T-helper 2 cell treated with Interferon-gamma antibody and Interleukin-4, amounts not matched to agents 5 μg/mL and 100 μg/mL, for 36 hours (primary cell): ENCODE measurements at regions not wholly inside any gene's neighbourhood (a gene's known extent, or its start where the extent isn't known, plus 50 kb on each side); places are given as distances from the start of the nearest gene placed in this dataset.

Source experiments
- DNase-seq: peaks from one replicate; pipeline ENCODE4 v3.0.0; 2021; ENCODE audit warnings: low spot score
- H3K27ac Mint-ChIP-seq: one replicate; pipeline ENCODE4 v1.8.0; 2021; ENCODE audit warnings: mild to moderate bottlenecking, mixed read lengths
- H3K27me3 Mint-ChIP-seq: one replicate; pipeline ENCODE4 v1.8.0; 2021; ENCODE audit warnings: low read depth, mixed read lengths
- H3K36me3 Mint-ChIP-seq: one replicate; pipeline ENCODE4 v1.8.0; 2021; ENCODE audit warnings: low read depth, mixed read lengths
- H3K4me1 Mint-ChIP-seq: one replicate; pipeline ENCODE4 v1.8.0; 2021; ENCODE audit warnings: low read depth, mixed read lengths
- H3K4me3 Mint-ChIP-seq: one replicate; pipeline ENCODE4 v1.8.0; 2022; ENCODE audit warnings: mild to moderate bottlenecking, moderate library complexity, mixed read lengths
- H3K9me3 Mint-ChIP-seq: one replicate; pipeline ENCODE4 v1.8.0; 2021; ENCODE audit warnings: mixed read lengths

GRCh38 chr22:27295605-27296004 is 506.0 kb downstream of the MN1 start:
- DNase-seq = no peak
- peaks cover 8% of the 10 kb centered on the region for H3K27me3 Mint-ChIP-seq
- no peaks in the 10 kb centered on the region for H3K9me3 Mint-ChIP-seq
- no peaks in the 10 kb centered on the region for H3K36me3 Mint-ChIP-seq
- no peak overlapping the region for H3K27ac Mint-ChIP-seq
- H3K4me1 Mint-ChIP-seq = no peaks in the 10 kb centered on the region
- no peak overlapping the region for H3K4me3 Mint-ChIP-seq

GRCh38 chr22:27296091-27296675 is 505.4 kb downstream of the MN1 start:
- H3K4me1 Mint-ChIP-seq = no peaks in the 10 kb centered on the region
- peaks cover 8% of the 10 kb centered on the region for H3K27me3 Mint-ChIP-seq
- H3K36me3 Mint-ChIP-seq = no peaks in the 10 kb centered on the region
- H3K4me3 Mint-ChIP-seq = no peak overlapping the region
- H3K27ac Mint-ChIP-seq = no peak overlapping the region
- no peak for DNase-seq
- H3K9me3 Mint-ChIP-seq = no peaks in the 10 kb centered on the region

- no peak for DNase-seq
- H3K36me3 Mint-ChIP-seq = no peaks in the 10 kb centered on the region
- peaks cover 8% of the 10 kb centered on the region for H3K27me3 Mint-ChIP-seq
Observed at GRCh38 chr22:27297125-27297524, 504.4 kb downstream of the MN1 start.

GRCh38 chr22:27298332-27298731 is 503.2 kb downstream of the MN1 start:
- no peaks in the 10 kb centered on the region for H3K9me3 Mint-ChIP-seq

More at GRCh38 chr22:27297125-27297524, 504.4 kb downstream of the MN1 start:
- Mint-ChIP-seq H3K27ac (no peak overlapping the region), H3K9me3 (no peaks in the 10 kb centered on the region), H3K4me3 (no peak overlapping the region), H3K4me1 (no peaks in the 10 kb centered on the region)

GRCh38 chr22:27298742-27299141 is 502.8 kb downstream of the MN1 start:
- H3K36me3 Mint-ChIP-seq = no peaks in the 10 kb centered on the region
- no peak for DNase-seq
- H3K4me3 Mint-ChIP-seq = no peak overlapping the region
- no peaks in the 10 kb centered on the region for H3K9me3 Mint-ChIP-seq
- no peak overlapping the region for H3K27ac Mint-ChIP-seq
- H3K27me3 Mint-ChIP-seq = peaks cover 8% of the 10 kb centered on the region
- H3K4me1 Mint-ChIP-seq = no peaks in the 10 kb centered on the region

More at GRCh38 chr22:27298332-27298731, 503.2 kb downstream of the MN1 start:
- Mint-ChIP-seq H3K4me1 (no peaks in the 10 kb centered on the region), H3K4me3 (no peak overlapping the region), H3K27me3 (peaks cover 8% of the 10 kb centered on the region), H3K36me3 (no peaks in the 10 kb centered on the region), H3K27ac (no peak overlapping the region)
- DNase-seq = no peak

GRCh38 chr22:27299181-27300085 is 502.1 kb downstream of the MN1 start:
- DNase-seq = no peak
- H3K27me3 Mint-ChIP-seq = peaks cover 8% of the 10 kb centered on the region
- no peaks in the 10 kb centered on the region for H3K4me1 Mint-ChIP-seq
- H3K4me3 Mint-ChIP-seq = no peak overlapping the region
- no peak overlapping the region for H3K27ac Mint-ChIP-seq
- H3K9me3 Mint-ChIP-seq = no peaks in the 10 kb centered on the region
- no peaks in the 10 kb centered on the region for H3K36me3 Mint-ChIP-seq

- no peaks in the 10 kb centered on the region for H3K36me3 Mint-ChIP-seq
- H3K4me1 Mint-ChIP-seq = no peaks in the 10 kb centered on the region
- H3K27me3 Mint-ChIP-seq = peaks cover 8% of the 10 kb centered on the region
- H3K9me3 Mint-ChIP-seq = no peaks in the 10 kb centered on the region
- no peak for DNase-seq
- no peak overlapping the region for H3K27ac Mint-ChIP-seq
- H3K4me3 Mint-ChIP-seq = no peak overlapping the region
Observed at GRCh38 chr22:27300536-27301285, 500.8 kb downstream of the MN1 start.

- peaks cover 8% of the 10 kb centered on the region for H3K27me3 Mint-ChIP-seq
- no peak for DNase-seq
- no peaks in the 10 kb centered on the region for H3K36me3 Mint-ChIP-seq
- no peaks in the 10 kb centered on the region for H3K4me1 Mint-ChIP-seq
- peaks cover under 1% of the 10 kb centered on the region for H3K9me3 Mint-ChIP-seq
- no peak overlapping the region for H3K4me3 Mint-ChIP-seq
- no peak overlapping the region for H3K27ac Mint-ChIP-seq
Observed at GRCh38 chr22:27302501-27302900, 499.1 kb downstream of the MN1 start.

- H3K4me3 Mint-ChIP-seq = no peak overlapping the region
- no peaks in the 10 kb centered on the region for H3K36me3 Mint-ChIP-seq
- H3K27ac Mint-ChIP-seq = no peak overlapping the region
- no peaks in the 10 kb centered on the region for H3K4me1 Mint-ChIP-seq
- no peak for DNase-seq
- H3K9me3 Mint-ChIP-seq = peaks cover 8% of the 10 kb centered on the region
- H3K27me3 Mint-ChIP-seq = peaks cover 4% of the 10 kb centered on the region
Observed at GRCh38 chr22:27303718-27304117, 497.8 kb downstream of the MN1 start.

- Mint-ChIP-seq H3K27me3 (no peaks in the 10 kb centered on the region), H3K36me3 (no peaks in the 10 kb centered on the region), H3K4me1 (no peaks in the 10 kb centered on the region), H3K9me3 (peaks cover 8% of the 10 kb centered on the region), H3K4me3 (no peak overlapping the region), H3K27ac (no peak overlapping the region)
- no peak for DNase-seq
Observed at GRCh38 chr22:27306771-27307170, 494.8 kb downstream of the MN1 start.

- DNase-seq = no peak
- Mint-ChIP-seq H3K4me3 (no peak overlapping the region), H3K4me1 (no peaks in the 10 kb centered on the region), H3K27ac (no peak overlapping the region), H3K36me3 (no peaks in the 10 kb centered on the region), H3K9me3 (peaks cover 8% of the 10 kb centered on the region), H3K27me3 (no peaks in the 10 kb centered on the region)
Observed at GRCh38 chr22:27307545-27308247, 493.9 kb downstream of the MN1 start.

GRCh38 chr22:27308513-27308912 is 493.0 kb downstream of the MN1 start:
- Mint-ChIP-seq H3K27ac (no peak overlapping the region), H3K36me3 (no peaks in the 10 kb centered on the region), H3K4me3 (no peak overlapping the region), H3K9me3 (peaks cover 8% of the 10 kb centered on the region), H3K4me1 (no peaks in the 10 kb centered on the region), H3K27me3 (no peaks in the 10 kb centered on the region)
- no peak for DNase-seq

- H3K4me1 Mint-ChIP-seq = no peaks in the 10 kb centered on the region
- no peaks in the 10 kb centered on the region for H3K27me3 Mint-ChIP-seq
- H3K27ac Mint-ChIP-seq = no peak overlapping the region
- no peaks in the 10 kb centered on the region for H3K36me3 Mint-ChIP-seq
- peaks cover 8% of the 10 kb centered on the region for H3K9me3 Mint-ChIP-seq
- no peak for DNase-seq
- no peak overlapping the region for H3K4me3 Mint-ChIP-seq
Observed at GRCh38 chr22:27309697-27310096, 491.9 kb downstream of the MN1 start.
